Osteocyte (in vitro differentiated cells): ENCODE measurements at regions not wholly inside any gene's neighbourhood (a gene's known extent, or its start where the extent isn't known, plus 50 kb on each side); places are given as distances from the start of the nearest gene placed in this dataset.

Experiments used
- DNase-seq: peaks from one replicate; pipeline ENCODE4 v3.0.0; 2021; ENCODE audit warnings: mixed read lengths; ENCODE audit not compliant: unreplicated experiment; ENCODE audit errors: extremely low spot score
- H3K27ac Mint-ChIP-seq: one replicate; pipeline ENCODE4 v1.8.0; 2021; ENCODE audit warnings: mild to moderate bottlenecking, mixed read lengths; ENCODE audit not compliant: unreplicated experiment
- H3K27me3 Mint-ChIP-seq: one replicate; pipeline ENCODE4 v1.8.0; 2021; ENCODE audit warnings: mixed read lengths; ENCODE audit not compliant: unreplicated experiment
- H3K36me3 Mint-ChIP-seq: one replicate; pipeline ENCODE4 v1.8.0; 2021; ENCODE audit warnings: mixed read lengths; ENCODE audit not compliant: unreplicated experiment
- H3K4me1 Mint-ChIP-seq: one replicate; pipeline ENCODE4 v1.8.0; 2021; ENCODE audit warnings: mixed read lengths; ENCODE audit not compliant: unreplicated experiment
- H3K4me3 Mint-ChIP-seq: one replicate; pipeline ENCODE4 v1.8.0; 2021; ENCODE audit warnings: mild to moderate bottlenecking, moderate library complexity, mixed read lengths; ENCODE audit not compliant: unreplicated experiment
- H3K9me3 Mint-ChIP-seq: one replicate; pipeline ENCODE4 v1.8.0; 2021; ENCODE audit warnings: mixed read lengths; ENCODE audit not compliant: unreplicated experiment
- TF ChIP-seq, protein P1 (sequence below): fragments of 200-600 bp; sonication (generic); IDR thresholded peaks from 2 replicates; pipeline ENCODE4 v1.5.0; 2021; ENCODE audit warnings: antibody characterized with exemption, mild to moderate bottlenecking, moderate library complexity

DNA sequence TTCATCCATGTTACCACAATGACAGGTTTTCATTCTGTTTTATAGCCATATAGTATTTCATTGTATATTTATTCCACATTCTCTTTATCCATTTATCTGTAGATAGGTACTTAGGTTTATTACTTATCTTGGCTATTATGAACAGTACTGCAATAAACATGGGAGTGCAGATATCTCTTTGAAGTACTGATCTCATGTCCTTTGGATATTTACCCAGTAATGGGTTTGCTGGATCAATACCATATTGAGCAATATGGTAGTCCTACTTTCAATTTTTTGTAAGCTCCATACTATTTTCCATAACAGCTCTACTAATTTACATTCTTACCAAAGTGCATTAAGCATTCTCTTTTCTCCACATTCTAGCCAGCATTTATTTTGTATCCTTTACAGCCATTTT, 235.8 kb upstream of the ALG10 start:
- no peak for DNase-seq
- H3K9me3 Mint-ChIP-seq: peaks cover 30% of the 10 kb centered on the region
- H3K27me3 Mint-ChIP-seq: no peaks in the 10 kb centered on the region
- no peaks in the 10 kb centered on the region for H3K4me1 Mint-ChIP-seq
- TF ChIP-seq, protein P1, sequence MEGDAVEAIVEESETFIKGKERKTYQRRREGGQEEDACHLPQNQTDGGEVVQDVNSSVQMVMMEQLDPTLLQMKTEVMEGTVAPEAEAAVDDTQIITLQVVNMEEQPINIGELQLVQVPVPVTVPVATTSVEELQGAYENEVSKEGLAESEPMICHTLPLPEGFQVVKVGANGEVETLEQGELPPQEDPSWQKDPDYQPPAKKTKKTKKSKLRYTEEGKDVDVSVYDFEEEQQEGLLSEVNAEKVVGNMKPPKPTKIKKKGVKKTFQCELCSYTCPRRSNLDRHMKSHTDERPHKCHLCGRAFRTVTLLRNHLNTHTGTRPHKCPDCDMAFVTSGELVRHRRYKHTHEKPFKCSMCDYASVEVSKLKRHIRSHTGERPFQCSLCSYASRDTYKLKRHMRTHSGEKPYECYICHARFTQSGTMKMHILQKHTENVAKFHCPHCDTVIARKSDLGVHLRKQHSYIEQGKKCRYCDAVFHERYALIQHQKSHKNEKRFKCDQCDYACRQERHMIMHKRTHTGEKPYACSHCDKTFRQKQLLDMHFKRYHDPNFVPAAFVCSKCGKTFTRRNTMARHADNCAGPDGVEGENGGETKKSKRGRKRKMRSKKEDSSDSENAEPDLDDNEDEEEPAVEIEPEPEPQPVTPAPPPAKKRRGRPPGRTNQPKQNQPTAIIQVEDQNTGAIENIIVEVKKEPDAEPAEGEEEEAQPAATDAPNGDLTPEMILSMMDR: no peak
- H3K4me3 Mint-ChIP-seq: no peak overlapping the region
- no peak overlapping the region for H3K27ac Mint-ChIP-seq
- H3K36me3 Mint-ChIP-seq: no peaks in the 10 kb centered on the region

GRCh38 chr12:33794954-33795353, 227.3 kb upstream of the ALG10 start:
- Mint-ChIP-seq H3K27me3 (no peaks in the 10 kb centered on the region), H3K27ac (no peak overlapping the region), H3K9me3 (peaks cover 54% of the 10 kb centered on the region), H3K4me1 (no peaks in the 10 kb centered on the region), H3K36me3 (peaks cover 1% of the 10 kb centered on the region), H3K4me3 (no peak overlapping the region)
- DNase-seq: no peak
- TF ChIP-seq, protein P1: no peak

DNA sequence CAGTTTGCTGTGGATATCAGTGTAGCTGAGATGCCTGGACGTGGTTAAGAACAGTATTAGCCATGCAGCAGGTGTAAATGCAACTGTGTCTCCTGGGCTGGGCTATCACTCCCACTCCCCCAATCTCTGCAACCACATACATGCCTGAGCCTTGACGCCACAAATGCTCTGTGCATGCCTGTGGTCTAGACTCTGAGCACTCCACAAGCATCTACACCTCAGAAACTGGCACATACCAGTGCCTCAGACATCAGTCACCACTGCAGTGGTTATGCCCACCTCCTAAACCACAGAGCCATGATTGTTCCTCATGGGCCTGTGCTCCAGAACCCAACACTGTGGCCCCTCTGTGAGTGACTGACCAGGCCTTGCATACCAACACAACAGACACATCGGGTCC, 226.8 kb upstream of the ALG10 start:
- H3K27ac Mint-ChIP-seq: no peak overlapping the region
- no peaks in the 10 kb centered on the region for H3K27me3 Mint-ChIP-seq
- no peaks in the 10 kb centered on the region for H3K4me1 Mint-ChIP-seq
- H3K4me3 Mint-ChIP-seq: no peak overlapping the region
- H3K9me3 Mint-ChIP-seq: peaks cover 52% of the 10 kb centered on the region
- H3K36me3 Mint-ChIP-seq: peaks cover 1% of the 10 kb centered on the region
- TF ChIP-seq, protein P1: no peak
- DNase-seq: no peak

GRCh38 chr12:33813536-33813935, 208.8 kb upstream of the ALG10 start:
- H3K4me3 Mint-ChIP-seq: no peak overlapping the region
- H3K27me3 Mint-ChIP-seq: no peaks in the 10 kb centered on the region
- no peaks in the 10 kb centered on the region for H3K36me3 Mint-ChIP-seq
- DNase-seq: no peak
- TF ChIP-seq, protein P1: no peak
- peaks cover 49% of the 10 kb centered on the region for H3K9me3 Mint-ChIP-seq
- H3K4me1 Mint-ChIP-seq: no peaks in the 10 kb centered on the region
- no peak overlapping the region for H3K27ac Mint-ChIP-seq

DNA sequence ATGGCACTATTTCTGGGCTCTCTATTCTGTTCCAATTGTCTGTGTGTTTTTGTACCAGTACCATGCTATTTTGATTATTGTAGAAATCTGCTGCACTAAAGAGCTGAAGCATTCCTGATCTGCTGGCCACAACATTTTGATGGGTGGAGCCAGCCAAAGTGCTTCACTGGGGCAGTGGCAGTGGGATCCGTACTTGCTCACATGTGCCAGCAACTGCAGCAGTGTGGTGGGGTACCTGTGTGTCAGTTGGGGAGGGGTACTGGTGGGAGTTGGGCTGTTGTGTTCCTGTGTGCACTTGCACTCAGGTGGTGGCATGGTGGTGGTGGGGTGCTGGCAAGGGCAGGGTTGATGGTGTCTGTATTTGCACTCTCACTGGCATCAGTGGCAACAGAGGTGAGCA, 204.6 kb upstream of the ALG10 start:
- Mint-ChIP-seq H3K9me3 (peaks cover 48% of the 10 kb centered on the region), H3K4me1 (no peaks in the 10 kb centered on the region)

More for the DNA sequence above, 204.6 kb upstream of the ALG10 start:
- TF ChIP-seq, protein P1: no peak
- Mint-ChIP-seq H3K27ac (no peak overlapping the region), H3K4me3 (no peak overlapping the region), H3K27me3 (no peaks in the 10 kb centered on the region), H3K36me3 (no peaks in the 10 kb centered on the region)
- no peak for DNase-seq
